Astrocyte (in vitro differentiated cells and primary cell): ENCODE measurements at regions not wholly inside any gene's neighbourhood (a gene's known extent, or its start where the extent isn't known, plus 50 kb on each side); places are given as distances from the start of the nearest gene placed in this dataset.
"Not testable (repeated sequence)": the region's sequence is repeated elsewhere in the genome, so short reads cannot be mapped to it uniquely, and the experiment has no call there.

Experiments
- DNase-seq: peaks from one replicate; pipeline ENCODE4 v3.0.0-alpha.2; 2010; ENCODE audit warnings: low read depth
- FAIRE-seq: peaks from 2 replicates; lab custom pipeline; 2011; peaks lifted over from hg19 to GRCh38; lab: Jason Lieb, UNC
- H2AFZ ChIP-seq: 2 replicates; pipeline ENCODE4 v1.6.0; 2012; ENCODE audit warnings: low read depth, low read length, inconsistent platforms
- H3K27ac ChIP-seq: 2 replicates; pipeline ENCODE4 v1.5.1; 2011; ENCODE audit warnings: low read depth, low read length, inconsistent platforms
- H3K27me3 ChIP-seq: 2 replicates; pipeline ENCODE4 v1.6.0; 2011; ENCODE audit warnings: low read length, inconsistent platforms; ENCODE audit not compliant: insufficient read depth
- H3K36me3 ChIP-seq: 2 replicates; pipeline ENCODE4 v1.5.1; 2011; ENCODE audit warnings: low read length, inconsistent platforms; ENCODE audit not compliant: insufficient read depth
- H3K4me1 ChIP-seq: 2 replicates; pipeline ENCODE4 v1.5.1; 2011; ENCODE audit warnings: low read length, inconsistent platforms; ENCODE audit not compliant: insufficient read depth
- H3K4me2 ChIP-seq: 2 replicates; pipeline ENCODE4 v1.6.0; 2012; ENCODE audit warnings: low read length, inconsistent platforms
- H3K4me3 ChIP-seq: 2 replicates; pipeline ENCODE4 v1.5.1; 2011; ENCODE audit warnings: low read depth, mild to moderate bottlenecking, low read length, inconsistent platforms; ENCODE audit not compliant: insufficient read depth
- H3K79me2 ChIP-seq: 2 replicates; pipeline ENCODE4 v1.6.0; 2012; ENCODE audit warnings: mild to moderate bottlenecking, low read length, inconsistent platforms; ENCODE audit not compliant: insufficient read depth
- H3K9ac ChIP-seq: 2 replicates; pipeline ENCODE4 v1.6.0; 2012; ENCODE audit warnings: mild to moderate bottlenecking, low read length, inconsistent platforms
- H3K9me3 ChIP-seq: 2 replicates; pipeline ENCODE4 v1.5.1; 2012; ENCODE audit warnings: low read depth, mild to moderate bottlenecking, low read length, inconsistent platforms; ENCODE audit not compliant: insufficient read depth
- H4K20me1 ChIP-seq: 2 replicates; pipeline ENCODE4 v1.6.0; 2012; ENCODE audit warnings: low read length, inconsistent platforms; ENCODE audit not compliant: insufficient read depth
- H3K27ac Mint-ChIP-seq: one replicate; pipeline ENCODE4 v1.8.0; 2021; ENCODE audit warnings: mild to moderate bottlenecking, mixed read lengths; ENCODE audit not compliant: unreplicated experiment
- H3K27me3 Mint-ChIP-seq: one replicate; pipeline ENCODE4 v1.8.0; 2021; ENCODE audit warnings: low read depth, mixed read lengths; ENCODE audit not compliant: unreplicated experiment
- H3K36me3 Mint-ChIP-seq: one replicate; pipeline ENCODE4 v1.8.0; 2021; ENCODE audit warnings: low read depth, mixed read lengths; ENCODE audit not compliant: unreplicated experiment
- H3K4me1 Mint-ChIP-seq: one replicate; pipeline ENCODE4 v1.8.0; 2021; ENCODE audit warnings: low read depth, mixed read lengths; ENCODE audit not compliant: unreplicated experiment
- H3K4me3 Mint-ChIP-seq: one replicate; pipeline ENCODE4 v1.8.0; 2021; ENCODE audit warnings: mild to moderate bottlenecking, moderate library complexity, mixed read lengths; ENCODE audit not compliant: unreplicated experiment
- H3K9me3 Mint-ChIP-seq: one replicate; pipeline ENCODE4 v1.8.0; 2021; ENCODE audit warnings: mild to moderate bottlenecking, mixed read lengths; ENCODE audit not compliant: unreplicated experiment

DNA sequence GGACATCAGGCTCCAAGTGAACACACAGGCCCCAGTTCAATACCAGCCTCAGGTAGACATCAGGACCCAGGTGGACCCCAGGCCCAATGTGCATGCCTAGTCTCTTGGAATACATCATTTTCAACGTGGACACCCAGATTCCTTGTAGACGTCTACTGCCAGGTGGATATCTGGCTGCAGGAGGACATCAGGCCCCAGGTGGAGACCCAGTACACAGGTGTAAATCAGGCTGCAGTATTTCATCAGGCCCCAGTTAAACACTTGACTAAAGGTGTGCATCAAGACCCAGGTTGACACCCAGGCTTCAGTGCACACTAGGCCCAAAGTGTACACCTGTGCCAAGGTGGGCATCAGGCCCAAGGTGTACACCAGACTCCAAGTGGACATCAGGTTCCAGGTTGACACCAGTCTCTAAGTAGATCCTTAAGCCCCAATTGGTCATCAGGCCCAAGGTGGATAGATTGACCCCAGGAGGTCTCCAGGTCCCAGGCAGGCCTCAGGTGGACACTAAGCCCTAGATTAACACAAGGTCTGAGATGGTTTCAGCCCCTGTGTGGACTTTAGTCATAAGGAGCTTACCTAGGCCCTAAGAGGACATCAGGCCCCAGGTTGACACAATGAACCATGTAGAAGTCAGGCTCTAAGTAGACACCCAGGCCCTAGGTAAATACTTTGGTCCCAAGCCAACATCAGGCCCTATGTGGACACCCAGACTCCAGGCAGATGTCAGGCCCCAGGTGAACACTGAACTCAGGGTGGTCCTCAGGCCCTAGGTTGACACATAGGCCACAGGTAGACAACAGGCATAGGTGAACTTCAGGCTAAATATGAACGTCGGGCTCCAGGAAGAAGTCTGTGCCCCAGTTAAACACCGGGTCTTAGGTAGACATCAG, 1489.7 kb upstream of the TPTE start:
- not testable (repeated sequence) for H3K36me3 Mint-ChIP-seq, H3K4me1 Mint-ChIP-seq, H3K36me3 ChIP-seq, H3K4me3 Mint-ChIP-seq, H4K20me1 ChIP-seq, H3K79me2 ChIP-seq, H3K27me3 ChIP-seq, H3K9me3 Mint-ChIP-seq, H3K9ac ChIP-seq, FAIRE-seq, DNase-seq, H3K4me2 ChIP-seq, H3K27me3 Mint-ChIP-seq, H3K27ac Mint-ChIP-seq, H3K4me1 ChIP-seq, H2AFZ ChIP-seq, H3K9me3 ChIP-seq, H3K27ac ChIP-seq, H3K4me3 ChIP-seq

DNA sequence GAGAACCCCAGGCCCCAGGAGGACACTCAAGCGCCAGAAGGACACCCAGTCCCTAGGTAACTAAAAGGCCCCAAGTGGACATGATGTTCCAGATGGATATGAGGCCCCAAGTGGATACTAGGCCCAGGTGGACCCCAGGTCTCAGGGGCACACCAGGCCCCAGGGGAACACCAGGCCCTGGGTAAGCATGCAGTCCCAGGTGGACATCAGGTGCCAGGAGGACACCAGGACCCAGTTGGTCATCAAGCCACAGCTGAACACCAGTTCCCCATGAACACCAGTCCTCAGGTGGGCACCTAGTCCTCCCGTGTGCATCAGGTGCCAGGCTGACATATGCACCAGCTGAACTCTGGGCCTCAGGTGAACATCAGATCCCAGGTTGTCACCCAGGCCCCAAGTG, 1488.8 kb upstream of the TPTE start:
- not testable (repeated sequence) for FAIRE-seq
- peaks cover 11% of the 10 kb centered on the region for H3K9me3 Mint-ChIP-seq

DNA sequence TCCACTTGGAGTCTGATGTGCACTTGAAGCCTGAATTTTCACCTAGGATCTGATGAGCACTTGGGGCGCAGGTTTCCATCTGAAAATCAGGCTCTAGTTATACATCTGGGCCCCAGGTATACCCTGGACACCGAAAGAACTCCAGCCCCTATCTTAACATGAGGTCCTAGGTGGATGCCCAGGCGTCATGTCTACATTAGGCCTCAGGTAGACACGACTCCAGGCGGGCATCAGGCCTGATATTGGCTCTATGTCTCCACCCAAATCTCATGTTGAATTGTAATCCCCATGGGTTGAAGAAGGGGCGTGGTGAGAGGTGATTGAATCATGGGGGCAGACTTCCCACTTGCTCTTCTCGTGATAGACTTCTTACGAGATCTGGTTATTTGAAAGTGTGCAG, 1488.1 kb upstream of the TPTE start:
- H3K9me3 Mint-ChIP-seq, H3K4me1 Mint-ChIP-seq, H3K9ac ChIP-seq, H3K36me3 Mint-ChIP-seq, H3K4me3 ChIP-seq, H3K27ac ChIP-seq, H3K4me3 Mint-ChIP-seq, H3K4me2 ChIP-seq, H3K27me3 ChIP-seq, FAIRE-seq, H3K4me1 ChIP-seq, H2AFZ ChIP-seq, H3K27me3 Mint-ChIP-seq, H4K20me1 ChIP-seq, DNase-seq, H3K9me3 ChIP-seq, H3K36me3 ChIP-seq, H3K27ac Mint-ChIP-seq, H3K79me2 ChIP-seq: not testable (repeated sequence)

More for the DNA sequence above, 1488.8 kb upstream of the TPTE start:
- not testable (repeated sequence) for H3K36me3 Mint-ChIP-seq, H3K27me3 ChIP-seq, H3K4me3 Mint-ChIP-seq, H3K4me1 ChIP-seq, H2AFZ ChIP-seq, H3K27me3 Mint-ChIP-seq, H3K27ac Mint-ChIP-seq, H3K4me1 Mint-ChIP-seq, H3K9me3 ChIP-seq, H3K36me3 ChIP-seq, H3K79me2 ChIP-seq, H3K27ac ChIP-seq, H3K4me2 ChIP-seq, H3K9ac ChIP-seq, H3K4me3 ChIP-seq, DNase-seq, H4K20me1 ChIP-seq

DNA sequence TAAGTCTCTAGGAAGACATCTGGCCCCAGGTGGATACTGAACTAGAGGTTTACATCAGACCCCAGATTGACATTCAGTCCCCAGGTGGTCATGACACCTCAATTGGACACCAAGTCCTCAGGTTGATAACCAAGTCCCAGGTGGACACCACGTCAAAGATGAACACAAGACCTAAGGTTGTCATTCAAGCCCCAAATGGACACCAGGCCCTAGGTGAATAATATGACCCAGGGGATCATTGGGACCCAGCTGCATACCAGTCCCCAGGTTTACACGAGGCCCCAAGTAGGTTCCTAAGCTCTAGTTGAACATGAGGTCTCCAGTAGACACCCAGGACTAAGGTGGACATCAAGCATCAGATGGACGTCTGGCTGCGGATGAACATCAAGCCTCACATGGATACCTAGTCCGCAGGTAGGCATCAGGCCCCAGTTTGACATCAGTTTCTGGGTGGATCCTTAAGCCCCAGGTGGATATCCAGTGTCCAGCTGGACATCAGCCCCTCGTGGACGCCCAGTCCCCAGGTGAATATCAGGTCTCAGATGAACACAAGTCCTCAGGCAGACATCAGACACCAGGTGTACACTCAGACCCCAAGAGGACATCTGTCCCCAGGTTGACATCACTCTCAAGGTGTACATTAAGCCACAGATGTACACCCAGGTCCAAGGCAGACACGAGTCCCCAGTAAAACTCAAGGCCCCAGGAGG, 1486.7 kb upstream of the TPTE start:
- not testable (repeated sequence) for H3K27me3 Mint-ChIP-seq, DNase-seq, H3K27ac ChIP-seq, H3K79me2 ChIP-seq, H3K27ac Mint-ChIP-seq, H3K4me2 ChIP-seq, FAIRE-seq, H2AFZ ChIP-seq, H3K27me3 ChIP-seq, H3K9me3 Mint-ChIP-seq, H3K9ac ChIP-seq, H3K36me3 ChIP-seq, H3K36me3 Mint-ChIP-seq, H3K4me3 ChIP-seq, H4K20me1 ChIP-seq, H3K4me1 ChIP-seq, H3K9me3 ChIP-seq, H3K4me3 Mint-ChIP-seq, H3K4me1 Mint-ChIP-seq

DNA sequence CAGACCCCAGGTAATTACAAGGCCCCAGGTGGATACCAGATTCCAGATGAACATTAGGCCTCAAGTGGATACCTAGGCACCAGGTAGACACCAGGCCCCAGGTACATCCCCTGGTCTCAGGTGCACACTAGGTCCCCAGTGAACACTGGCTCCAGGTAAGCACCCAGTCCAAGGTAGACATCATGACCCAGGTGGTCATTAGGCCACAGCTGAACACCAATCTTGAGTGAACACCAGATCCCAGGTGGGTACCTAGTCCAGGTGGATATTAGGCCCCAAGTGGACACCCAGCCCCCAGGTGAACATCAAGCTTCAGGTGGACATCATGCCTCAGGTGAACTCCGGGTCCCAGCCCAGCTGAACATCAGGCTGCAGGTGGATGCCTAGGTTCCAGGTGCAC, 1486.2 kb upstream of the TPTE start:
- not testable (repeated sequence) for H3K27me3 Mint-ChIP-seq

DNA sequence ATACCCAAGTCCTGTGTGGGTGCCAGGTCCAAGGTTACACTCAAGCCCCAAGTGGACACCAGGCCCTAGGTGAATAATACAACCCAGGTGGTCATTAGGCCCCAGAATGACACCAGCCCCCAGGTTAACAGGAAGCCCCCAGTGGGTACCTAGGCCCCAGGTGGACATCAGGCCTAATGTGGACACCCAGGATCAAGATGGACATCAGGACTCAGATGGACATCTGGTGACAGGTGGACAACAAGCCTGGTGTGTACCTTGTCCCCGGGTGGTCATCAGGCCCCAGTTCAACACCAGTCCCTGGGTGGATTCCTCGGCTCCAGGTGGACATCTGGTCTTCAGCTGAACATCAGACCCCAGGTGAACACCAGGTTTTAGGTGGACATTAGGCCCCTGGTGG, 1485.4 kb upstream of the TPTE start:
- not testable (repeated sequence) for FAIRE-seq, H3K9me3 ChIP-seq

More for the DNA sequence above, 1486.2 kb upstream of the TPTE start:
- not testable (repeated sequence) for H3K9me3 ChIP-seq, H2AFZ ChIP-seq, H4K20me1 ChIP-seq, H3K79me2 ChIP-seq, H3K9me3 Mint-ChIP-seq, H3K4me1 ChIP-seq, H3K4me3 ChIP-seq, FAIRE-seq, H3K36me3 ChIP-seq, H3K4me2 ChIP-seq, DNase-seq, H3K27ac Mint-ChIP-seq, H3K36me3 Mint-ChIP-seq, H3K4me1 Mint-ChIP-seq, H3K9ac ChIP-seq, H3K27ac ChIP-seq, H3K4me3 Mint-ChIP-seq, H3K27me3 ChIP-seq

More for the DNA sequence above, 1485.4 kb upstream of the TPTE start:
- H3K9me3 Mint-ChIP-seq, H3K27ac ChIP-seq, H3K27me3 Mint-ChIP-seq, H4K20me1 ChIP-seq, H3K36me3 ChIP-seq, H3K36me3 Mint-ChIP-seq, H3K79me2 ChIP-seq, H3K4me1 Mint-ChIP-seq, H3K4me2 ChIP-seq, H2AFZ ChIP-seq, H3K9ac ChIP-seq, H3K27me3 ChIP-seq, DNase-seq, H3K4me3 ChIP-seq, H3K4me1 ChIP-seq, H3K4me3 Mint-ChIP-seq, H3K27ac Mint-ChIP-seq: not testable (repeated sequence)
